ENCODE measurements at regions not wholly inside any gene's neighbourhood (a gene's known extent, or its start where the extent isn't known, plus 50 kb on each side); places are given as distances from the start of the nearest gene placed in this dataset.

GRCh38 chr10:4678951-4679671, 146.9 kb upstream of the AKR1E2 start:
- H3K9me3 ChIP-seq (ENCODE audit: control insufficient read depth, low read depth, low read length) = no peaks in the 10 kb centered on the region
- no peak overlapping the region for H3K18ac ChIP-seq (ENCODE audit: insufficient read length, low read depth, low read length)
- no peak overlapping the region for H2BK120ac ChIP-seq (ENCODE audit: low read depth, low read length, poor library complexity, severe bottlenecking)
- DNase-seq = no peak
- no peak overlapping the region for H3T11ph ChIP-seq (ENCODE audit: low read length)
- no peak overlapping the region for H4K5ac ChIP-seq (ENCODE audit: insufficient read length, low read depth, low read length)
- no peaks in the 10 kb centered on the region for H3K23me2 ChIP-seq (ENCODE audit: insufficient read length, low read depth, low read length, poor library complexity, severe bottlenecking)
- H3K56ac ChIP-seq (ENCODE audit: insufficient read length, low read depth, low read length) = no peak overlapping the region
- H4K8ac ChIP-seq (replicated peaks; ENCODE audit: insufficient read length, low read depth, low read length) = no peak overlapping the region
- no peak overlapping the region for H3K27ac ChIP-seq (ENCODE audit: insufficient read length, low read depth, low read length)
- no peak overlapping the region for H4K91ac ChIP-seq (ENCODE audit: insufficient read length, low read depth, low read length)
- H4K20me1 ChIP-seq (ENCODE audit: control insufficient read depth, insufficient read depth, insufficient read length) = no peaks in the 10 kb centered on the region
- no peak overlapping the region for H2BK12ac ChIP-seq (ENCODE audit: insufficient read length, low read depth, low read length)
- no peak overlapping the region for H3K4ac ChIP-seq (ENCODE audit: low read depth, low read length)
- Mint-ChIP-seq H3K4me1 (peaks cover 0 to 3% of the 10 kb centered on the region in 2 experiments; a peak in 1 of 4 replicates), H3K9me3 (no peaks in the 10 kb centered on the region), H3K27ac (no peak overlapping the region), H3K36me3 (ENCODE audit: insufficient read depth in 1 of 3, low read depth in 3 of 3) (no peaks in the 10 kb centered on the region), H3K27me3 (ENCODE audit: low read depth) (no peaks in the 10 kb centered on the region), H3K4me3 (no peak overlapping the region)
- no peak overlapping the region for H3K9ac ChIP-seq (ENCODE audit: extremely low read depth, insufficient read length, low read length)
- no peak overlapping the region for H2BK20ac ChIP-seq (ENCODE audit: low read depth, low read length, poor library complexity, severe bottlenecking)
- H2AK5ac ChIP-seq (ENCODE audit: insufficient read length, low read length) = no peak overlapping the region
- H2AFZ ChIP-seq (ENCODE audit: low read length) = no peak overlapping the region
- H2BK15ac ChIP-seq (ENCODE audit: low read depth, low read length) = no peak overlapping the region
- no peaks in the 10 kb centered on the region for H3K79me2 ChIP-seq (ENCODE audit: insufficient read depth, low read length)
- TF ChIP-seq CTCF (conservative IDR thresholded peaks at IDR 0.05) = no peak
- no peaks in the 10 kb centered on the region for H3K27me3 ChIP-seq (ENCODE audit: insufficient read depth, low read length)
- H3K14ac ChIP-seq (ENCODE audit: insufficient read depth, low read length) = no peak overlapping the region
- no peaks in the 10 kb centered on the region for H3K79me1 ChIP-seq (ENCODE audit: insufficient read depth, low read depth, low read length, poor library complexity, severe bottlenecking)
- peaks cover 2% of the 10 kb centered on the region; the same call in 1 of the 2 replicates for H3K4me1 ChIP-seq (ENCODE audit: insufficient read depth, low read length)
- no peak overlapping the region for H3K23ac ChIP-seq (ENCODE audit: insufficient read length, low read depth, low read length)
- no peak overlapping the region for H2BK5ac ChIP-seq (ENCODE audit: insufficient read length, low read length)
- no peak overlapping the region for H3K4me2 ChIP-seq (ENCODE audit: insufficient read depth, insufficient read length, low read length)
- no CpG with 5 or more reads among the region's 11 CpGs for WGBS (ENCODE audit: extremely low coverage, insufficient read length, low lambda C conversion rate)
